Calu3 (cell line): ENCODE measurements at regions not wholly inside any gene's neighbourhood (a gene's known extent, or its start where the extent isn't known, plus 50 kb on each side); places are given as distances from the start of the nearest gene placed in this dataset.

Source experiments
- BruUV-seq: library from RNA; stranded (reverse); fragments of 400-500 nt; replicated peaks from 2 replicates; lab custom pipeline; 2021; lab: Mats Ljungman, UMichigan
- CTCF ChIA-PET: fragments of 300-600 bp; sonication (Branson Sonifier 250); formaldehyde crosslinking; loops from one replicate; lab custom pipeline; 2022; ENCODE audit warnings: antibody characterized with exemption; lab: Charles Lee
- DNase-seq: peaks from one replicate; pipeline ENCODE4 v3.0.0; 2022
- H3K27ac Mint-ChIP-seq: one replicate; pipeline ENCODE4 v1.8.0; 2022; ENCODE audit warnings: mixed read lengths; ENCODE audit not compliant: unreplicated experiment
- H3K27me3 Mint-ChIP-seq: one replicate; pipeline ENCODE4 v1.8.0; 2022; ENCODE audit warnings: mixed read lengths; ENCODE audit not compliant: unreplicated experiment
- H3K36me3 Mint-ChIP-seq: one replicate; pipeline ENCODE4 v1.8.0; 2022; ENCODE audit warnings: mild to moderate bottlenecking, moderate library complexity, mixed read lengths; ENCODE audit not compliant: insufficient read depth, unreplicated experiment
- H3K4me1 Mint-ChIP-seq: one replicate; pipeline ENCODE4 v1.8.0; 2022; ENCODE audit warnings: mild to moderate bottlenecking, low read depth, mixed read lengths; ENCODE audit not compliant: unreplicated experiment
- H3K4me3 Mint-ChIP-seq: one replicate; pipeline ENCODE4 v1.8.0; 2022; ENCODE audit warnings: mild to moderate bottlenecking, low read depth, moderate library complexity, mixed read lengths; ENCODE audit not compliant: unreplicated experiment
- H3K9me3 Mint-ChIP-seq: one replicate; pipeline ENCODE4 v1.8.0; 2022; ENCODE audit warnings: low read depth, mixed read lengths; ENCODE audit not compliant: unreplicated experiment
- intact Hi-C: fragments of 100-400 bp; cut with micrococcal nuclease; formaldehyde crosslinking; loops from one replicate; pipeline ENCODE4 v1.10.0; 2022; ENCODE audit not compliant: unreplicated experiment
- TF ChIP-seq, protein P1 (sequence below): fragments of 200-600 bp; IDR thresholded peaks from one replicate; pipeline ENCODE4 v1.8.0; 2022; ENCODE audit warnings: antibody characterized with exemption; ENCODE audit not compliant: unreplicated experiment

DNA sequence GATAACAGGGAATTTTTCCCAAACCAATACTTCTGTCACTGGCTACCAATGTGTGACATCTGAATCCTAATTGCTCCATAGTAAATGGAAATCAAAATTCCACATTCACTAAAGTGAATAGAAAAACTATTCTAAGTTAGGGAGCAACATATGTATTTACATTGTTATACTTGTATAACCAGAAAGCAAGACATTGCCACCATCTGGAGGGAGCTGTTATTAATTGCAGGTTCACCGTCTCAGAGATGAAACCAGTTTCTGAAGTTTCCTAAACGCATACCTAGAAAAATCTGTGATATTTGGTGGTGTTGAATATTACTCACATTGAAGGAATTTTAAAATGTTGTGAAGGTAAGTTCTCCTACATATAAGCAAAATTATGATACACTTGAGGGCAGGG is 390.1 kb downstream of the NXPH1 start:
- Mint-ChIP-seq H3K9me3 (peaks cover 2% of the 10 kb centered on the region), H3K27me3 (no peaks in the 10 kb centered on the region), H3K27ac (no peak overlapping the region), H3K4me1 (no peaks in the 10 kb centered on the region), H3K4me3 (no peak overlapping the region), H3K36me3 (no peaks in the 10 kb centered on the region)
- no TSS peak for BruUV-seq
- intact Hi-C loops: loop anchor here (1.0 to 5.0 kb wide), 2 partner anchors 386 to 405 kb away; no protein-coding TSS in a partner anchor
- DNase-seq: no peak
- CTCF ChIA-PET: no interaction called here
- TF ChIP-seq, protein P1, sequence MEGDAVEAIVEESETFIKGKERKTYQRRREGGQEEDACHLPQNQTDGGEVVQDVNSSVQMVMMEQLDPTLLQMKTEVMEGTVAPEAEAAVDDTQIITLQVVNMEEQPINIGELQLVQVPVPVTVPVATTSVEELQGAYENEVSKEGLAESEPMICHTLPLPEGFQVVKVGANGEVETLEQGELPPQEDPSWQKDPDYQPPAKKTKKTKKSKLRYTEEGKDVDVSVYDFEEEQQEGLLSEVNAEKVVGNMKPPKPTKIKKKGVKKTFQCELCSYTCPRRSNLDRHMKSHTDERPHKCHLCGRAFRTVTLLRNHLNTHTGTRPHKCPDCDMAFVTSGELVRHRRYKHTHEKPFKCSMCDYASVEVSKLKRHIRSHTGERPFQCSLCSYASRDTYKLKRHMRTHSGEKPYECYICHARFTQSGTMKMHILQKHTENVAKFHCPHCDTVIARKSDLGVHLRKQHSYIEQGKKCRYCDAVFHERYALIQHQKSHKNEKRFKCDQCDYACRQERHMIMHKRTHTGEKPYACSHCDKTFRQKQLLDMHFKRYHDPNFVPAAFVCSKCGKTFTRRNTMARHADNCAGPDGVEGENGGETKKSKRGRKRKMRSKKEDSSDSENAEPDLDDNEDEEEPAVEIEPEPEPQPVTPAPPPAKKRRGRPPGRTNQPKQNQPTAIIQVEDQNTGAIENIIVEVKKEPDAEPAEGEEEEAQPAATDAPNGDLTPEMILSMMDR: no peak

DNA sequence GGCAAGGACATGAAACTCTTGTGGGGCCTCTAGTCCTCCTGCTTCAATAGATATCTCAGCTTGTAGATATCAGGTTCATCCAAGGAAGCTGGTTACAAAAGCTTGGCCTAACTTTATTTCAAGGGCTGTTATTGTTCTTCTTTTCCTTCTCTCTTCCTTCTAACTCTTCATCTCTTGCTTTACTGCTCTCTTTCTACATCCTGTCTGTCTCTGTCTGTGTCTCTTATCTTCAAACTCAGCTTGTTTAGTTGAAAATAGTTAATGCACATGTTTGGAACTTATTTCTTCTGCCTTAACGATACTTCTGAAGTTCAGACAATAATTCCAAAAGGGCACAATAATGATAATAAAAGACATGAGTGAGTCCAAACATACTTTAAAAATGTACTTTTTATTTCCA is 393.9 kb downstream of the NXPH1 start:
- Mint-ChIP-seq H3K4me1 (peaks cover 8% of the 10 kb centered on the region), H3K27ac (no peak overlapping the region), H3K4me3 (no peak overlapping the region), H3K27me3 (no peaks in the 10 kb centered on the region), H3K36me3 (no peaks in the 10 kb centered on the region), H3K9me3 (peaks cover 2% of the 10 kb centered on the region)
- intact Hi-C loops: no loop called here
- no TSS peak for BruUV-seq
- TF ChIP-seq, protein P1: no peak
- DNase-seq: no peak
- CTCF ChIA-PET: no interaction called here

DNA sequence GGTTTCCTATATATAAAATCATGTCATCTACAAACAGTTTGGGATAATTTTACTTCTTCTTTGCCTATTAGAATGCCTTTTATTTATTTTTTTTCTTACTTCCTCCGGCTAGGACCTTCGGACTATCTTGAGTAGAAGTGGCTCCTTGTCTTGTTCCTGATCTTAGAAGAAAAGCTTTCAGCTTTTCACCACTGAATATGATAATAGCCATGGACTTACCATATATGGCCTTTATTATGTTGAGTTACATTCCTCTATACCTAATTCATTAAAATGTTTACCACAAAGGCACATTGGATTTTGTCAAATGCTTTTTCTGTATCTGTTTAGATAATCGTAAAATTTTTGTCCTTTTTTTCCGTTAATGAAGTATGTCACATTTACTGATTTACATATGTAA is 395.7 kb downstream of the NXPH1 start:
- Mint-ChIP-seq H3K27me3 (no peaks in the 10 kb centered on the region), H3K36me3 (no peaks in the 10 kb centered on the region), H3K4me3 (no peak overlapping the region), H3K9me3 (no peaks in the 10 kb centered on the region), H3K4me1 (peaks cover 8% of the 10 kb centered on the region), H3K27ac (no peak overlapping the region)
- TF ChIP-seq, protein P1: no peak
- intact Hi-C loops: no loop called here
- no peak for DNase-seq
- CTCF ChIA-PET: no interaction called here
- no TSS peak for BruUV-seq

DNA sequence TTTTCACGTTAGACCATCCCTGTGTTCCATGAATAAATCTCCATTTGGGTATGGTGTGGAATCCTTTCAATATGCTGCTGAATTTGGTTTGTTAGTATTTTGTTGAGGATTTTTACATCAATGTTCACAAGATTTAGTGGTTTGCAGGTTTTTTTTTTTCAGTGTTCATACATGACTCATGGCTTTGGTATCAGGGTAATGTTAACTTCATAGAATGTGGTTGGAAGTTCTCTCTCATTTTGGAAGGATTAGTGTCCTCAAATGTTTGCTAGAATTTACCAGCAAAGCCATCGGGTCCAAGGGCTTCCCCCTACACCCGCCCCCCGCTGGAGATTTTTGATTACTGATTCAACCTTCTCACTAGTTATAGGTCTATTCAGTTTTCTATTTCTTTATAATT is 398.0 kb downstream of the NXPH1 start:
- H3K27me3 Mint-ChIP-seq: no peaks in the 10 kb centered on the region
- H3K4me3 Mint-ChIP-seq: no peak overlapping the region
- DNase-seq: no peak
- no peaks in the 10 kb centered on the region for H3K9me3 Mint-ChIP-seq
- intact Hi-C loops: no loop called here
- no peak overlapping the region for H3K27ac Mint-ChIP-seq
- no peaks in the 10 kb centered on the region for H3K36me3 Mint-ChIP-seq
- H3K4me1 Mint-ChIP-seq: peaks cover 8% of the 10 kb centered on the region
- no TSS peak for BruUV-seq
- TF ChIP-seq, protein P1: no peak
- CTCF ChIA-PET: no interaction called here
